H1 (cell line): ENCODE measurements at regions not wholly inside any gene's neighbourhood (a gene's known extent, or its start where the extent isn't known, plus 50 kb on each side); places are given as distances from the start of the nearest gene placed in this dataset.

Experiments
- CTCF ChIA-PET: fragments of 300-600 bp; sonication (Branson Sonifier 250); formaldehyde crosslinking; loops from one replicate; lab custom pipeline; 2021; ENCODE audit not compliant: partially characterized antibody; lab: Charles Lee
- POLR2A ChIA-PET: fragments of 300-600 bp; sonication (Branson Sonifier 250); formaldehyde crosslinking; loops from one replicate; lab custom pipeline; 2021; ENCODE audit warnings: inconsistent platforms; ENCODE audit not compliant: partially characterized antibody; lab: Charles Lee
- DNase-seq, 2 experiments: peaks; one replicate each; pipeline versions ENCODE4 v3.0.0 to v3.0.0-alpha.2; 2010 to 2022; ENCODE audit warnings: low spot score in 2 of 2, low read depth in 1 of 2, mixed read lengths in 1 of 2
- FAIRE-seq: peaks from 2 replicates; lab custom pipeline; 2011; peaks lifted over from hg19 to GRCh38; lab: Jason Lieb, UNC
- H2AFZ ChIP-seq: 2 replicates; pipeline ENCODE4 v1.8.1; 2012; ENCODE audit warnings: low read length, inconsistent platforms
- H2AK5ac ChIP-seq: 2 replicates; pipeline ENCODE4 v1.6.1; 2013; ENCODE audit warnings: low read depth, low read length
- H2BK120ac ChIP-seq: replicated peaks from 2 replicates; pipeline ENCODE3; 2013; ENCODE audit warnings: low read depth, low read length, inconsistent platforms
- H2BK12ac ChIP-seq: 2 replicates; pipeline ENCODE4 v1.6.1; 2013; ENCODE audit warnings: low read depth, low read length
- H2BK15ac ChIP-seq: 2 replicates; pipeline ENCODE4 v1.6.1; 2013; ENCODE audit warnings: low read length
- H2BK20ac ChIP-seq: 2 replicates; pipeline ENCODE4 v1.6.1; 2013; ENCODE audit warnings: low read length
- H2BK5ac ChIP-seq: 2 replicates; pipeline ENCODE4 v1.6.1; 2013; ENCODE audit warnings: low read depth, low read length
- H3K14ac ChIP-seq: 2 replicates; pipeline ENCODE4 v1.6.1; 2013; ENCODE audit warnings: inconsistent platforms; ENCODE audit not compliant: insufficient read length
- H3K18ac ChIP-seq: 2 replicates; pipeline ENCODE4 v1.6.1; 2013; ENCODE audit warnings: low read length; ENCODE audit errors: extremely low read depth
- H3K23ac ChIP-seq: 2 replicates; pipeline ENCODE4 v1.6.1; 2013; ENCODE audit warnings: inconsistent platforms; ENCODE audit not compliant: insufficient read length
- H3K23me2 ChIP-seq: 2 replicates; pipeline ENCODE4 v1.6.1; 2013; ENCODE audit warnings: low read depth, low read length
- H3K27ac ChIP-seq: 2 replicates; pipeline ENCODE4 v1.6.1; 2011; ENCODE audit warnings: low read depth, low read length, inconsistent platforms
- H3K27me3 ChIP-seq, 4 experiments: replicated peaks in 1 of 4; 1 replicate in 1 of 4; 2 replicates in 3 of 4; pipeline versions ENCODE4 v1.6.1 to v1.8.1; 2011 to 2013; ENCODE audit warnings: low read length in 3 of 4, mild to moderate bottlenecking in 3 of 4, inconsistent platforms in 2 of 4, mixed read lengths in 2 of 4, moderate library complexity in 1 of 4; ENCODE audit not compliant: control insufficient read depth in 3 of 4, insufficient read depth in 3 of 4; ENCODE audit errors: extremely low read depth in 1 of 4
- H3K36me3 ChIP-seq, 4 experiments: 2 replicates each; pipeline versions ENCODE4 v1.6.1 to v1.8.1; 2011 to 2013; ENCODE audit warnings: mild to moderate bottlenecking in 4 of 4, low read length in 3 of 4, moderate library complexity in 2 of 4, control low read depth in 1 of 4, inconsistent platforms in 1 of 4; ENCODE audit not compliant: insufficient read depth in 4 of 4, control insufficient read depth in 2 of 4
- H3K4ac ChIP-seq: replicated peaks from 2 replicates; pipeline ENCODE3; 2013; ENCODE audit warnings: low read length, low read depth, mixed read lengths, inconsistent platforms; ENCODE audit not compliant: insufficient read length
- H3K4me1 ChIP-seq, 4 experiments: replicated peaks in 1 of 4; 1 replicate in 1 of 4; 2 replicates in 3 of 4; pipeline versions ENCODE4 v1.6.1 to v1.8.1; 2011 to 2013; ENCODE audit warnings: low read length in 3 of 4, inconsistent platforms in 2 of 4, mixed read lengths in 1 of 4; ENCODE audit not compliant: insufficient read depth in 4 of 4, control insufficient read depth in 3 of 4
- H3K4me2 ChIP-seq, 2 experiments: 2 replicates each; pipeline versions ENCODE4 v1.6.1 to v1.8.1; 2011 to 2013; ENCODE audit warnings: low read depth in 2 of 2, low read length in 2 of 2, control low read depth in 1 of 2, inconsistent platforms in 1 of 2, mild to moderate bottlenecking in 1 of 2; ENCODE audit not compliant: insufficient read depth in 1 of 2
- H3K4me3 ChIP-seq, 4 experiments: fragments of 200-600, 300-600 bp in 1 of 4; sonication (generic), shearing (Covaris generic), sonication (Bioruptor Twin) in 1 of 4; 2 replicates each; pipeline versions ENCODE4 v1.5.1 to v1.8.1; 2011 to 2016; ENCODE audit warnings: low read length in 4 of 4, low read depth in 3 of 4, control low read depth in 2 of 4, inconsistent platforms in 2 of 4, mild to moderate bottlenecking in 2 of 4, mixed read lengths in 1 of 4, moderate library complexity in 1 of 4; ENCODE audit not compliant: insufficient read depth in 2 of 4; ENCODE audit errors: extremely low read depth in 1 of 4
- H3K56ac ChIP-seq: replicated peaks from 2 replicates; pipeline ENCODE3; 2013; ENCODE audit warnings: low read depth, mild to moderate bottlenecking, mixed read lengths, low read length, inconsistent platforms; ENCODE audit not compliant: insufficient read length
- H3K79me1 ChIP-seq: 2 replicates; pipeline ENCODE4 v1.6.1; 2013; ENCODE audit warnings: low read depth, low read length, control low read depth
- H3K79me2 ChIP-seq, 2 experiments: 2 replicates each; pipeline versions ENCODE4 v1.6.1 to v1.8.1; 2012 to 2013; ENCODE audit warnings: low read length in 2 of 2, mild to moderate bottlenecking in 2 of 2, inconsistent platforms in 1 of 2; ENCODE audit not compliant: insufficient read depth in 2 of 2, control insufficient read depth in 1 of 2
- H3K9ac ChIP-seq, 4 experiments: replicated peaks in 1 of 4; 1 replicate in 1 of 4; 2 replicates in 3 of 4; pipeline versions ENCODE4 v1.6.1 to v1.8.1; 2011 to 2013; ENCODE audit warnings: low read depth in 3 of 4, low read length in 3 of 4, control low read depth in 2 of 4, mild to moderate bottlenecking in 2 of 4, moderate library complexity in 2 of 4, inconsistent platforms in 1 of 4; ENCODE audit errors: extremely low read depth in 1 of 4
- H3K9me3 ChIP-seq, 2 experiments: 2 replicates each; pipeline versions ENCODE4 v1.6.1 to v1.8.1; 2012 to 2013; ENCODE audit warnings: mild to moderate bottlenecking in 2 of 2, moderate library complexity in 2 of 2, control low read depth in 1 of 2, inconsistent platforms in 1 of 2, low read depth in 1 of 2, low read length in 1 of 2, mixed read lengths in 1 of 2; ENCODE audit not compliant: insufficient read depth in 2 of 2
- H4K20me1 ChIP-seq, 2 experiments: replicated peaks in 1 of 2; 2 replicates each; pipeline versions ENCODE3 to v1.8.1; 2011 to 2013; ENCODE audit warnings: inconsistent platforms in 2 of 2, low read length in 2 of 2, mild to moderate bottlenecking in 1 of 2; ENCODE audit not compliant: insufficient read depth in 2 of 2, control insufficient read depth in 1 of 2
- H4K5ac ChIP-seq: 2 replicates; pipeline ENCODE4 v1.6.1; 2013; ENCODE audit warnings: low read length, low read depth, mixed read lengths, inconsistent platforms; ENCODE audit not compliant: insufficient read length
- H4K8ac ChIP-seq: 2 replicates; pipeline ENCODE4 v1.8.0; 2013; ENCODE audit warnings: mild to moderate bottlenecking, moderate library complexity, low read length, inconsistent platforms; ENCODE audit not compliant: insufficient read depth; ENCODE audit errors: extremely low read depth
- H4K91ac ChIP-seq: replicated peaks from 2 replicates; pipeline ENCODE3; 2013; ENCODE audit warnings: low read length, mixed read lengths, inconsistent platforms; ENCODE audit not compliant: insufficient read length
- BACH1 ChIP-seq: IDR thresholded peaks from 2 replicates; pipeline ENCODE4 v1.6.1; 2012; ENCODE audit warnings: low read length, improper control_type of control experiment
- BCL11A ChIP-seq, 2 experiments: IDR thresholded peaks; one replicate each; pipeline ENCODE4 v1.6.1; 2011; ENCODE audit warnings: low read depth in 2 of 2, low read length in 2 of 2, mild to moderate bottlenecking in 2 of 2
- CEBPB ChIP-seq: IDR thresholded peaks from 2 replicates; pipeline ENCODE4 v1.6.1; 2012; ENCODE audit warnings: low read depth, low read length
- CHD1 ChIP-seq: IDR thresholded peaks from 2 replicates; pipeline ENCODE4 v1.6.1; 2012; ENCODE audit warnings: low read depth, low read length, improper control_type of control experiment
- POU5F1 ChIP-seq: IDR thresholded peaks from 2 replicates; pipeline ENCODE4 v1.6.1; 2011; ENCODE audit warnings: low read depth, mild to moderate bottlenecking, low read length, moderate library complexity
- RXRA ChIP-seq: IDR thresholded peaks from 2 replicates; pipeline ENCODE4 v1.6.1; 2011; ENCODE audit warnings: low read depth, mild to moderate bottlenecking, low read length, moderate library complexity; ENCODE audit not compliant: insufficient read depth
- WGBS, 2 experiments: shearing (Covaris generic) in 1 of 2; methylation state at CpG; one replicate each; pipeline versions ENCODE4 v1.1.6 to v1.1.7; 2013 to 2015; ENCODE audit warnings: low lambda C conversion rate in 2 of 2, mixed read lengths in 2 of 2, inconsistent platforms in 1 of 2, low coverage in 1 of 2, missing lambda C conversion rate in 1 of 2; ENCODE audit not compliant: insufficient replicate concordance in 2 of 2, insufficient coverage in 1 of 2, insufficient read length in 1 of 2; ENCODE audit errors: extremely low coverage in 1 of 2, missing lambda C conversion rate in 1 of 2; 5-methylcytosine and 5-hydroxymethylcytosine counted together

DNA sequence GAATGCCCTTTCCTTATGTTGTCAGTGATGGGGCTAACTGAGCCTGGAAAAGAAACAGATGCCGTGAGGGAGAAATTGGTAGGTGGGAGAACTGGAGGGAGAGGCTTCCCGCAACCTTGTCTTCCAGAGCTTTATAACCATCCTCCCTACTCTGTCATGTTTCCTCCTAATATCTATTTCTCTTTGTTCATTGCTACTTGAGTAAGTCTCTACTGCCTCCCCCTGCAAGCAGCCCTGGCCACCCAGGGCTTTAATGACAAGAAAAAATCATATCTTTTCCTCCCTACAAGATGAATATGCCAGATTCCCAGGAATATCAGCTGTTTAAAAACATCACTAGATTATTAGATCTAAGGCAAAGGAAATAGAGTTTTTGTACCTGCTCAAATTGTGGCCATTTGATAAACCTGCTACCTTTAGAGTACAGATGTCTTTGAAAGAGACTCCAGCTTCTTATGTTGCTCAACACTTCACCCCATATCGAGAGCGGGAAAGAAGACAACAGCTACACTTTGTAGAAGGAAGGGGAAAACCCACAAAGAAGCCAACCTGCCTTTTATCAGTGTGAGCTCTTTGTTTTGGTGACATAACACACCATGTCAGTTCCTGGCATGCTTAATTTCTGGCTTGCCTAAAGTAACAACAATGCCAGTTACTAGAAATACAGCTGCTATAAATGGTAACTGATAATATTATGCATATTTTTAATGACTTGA lies 186.6 kb upstream of the LEF1 start:
- peak; percentile 24 for FAIRE-seq
- no peaks in the 10 kb centered on the region; a peak in 1 of 8 replicates for H3K36me3 ChIP-seq
- H4K8ac ChIP-seq, result no peak overlapping the region
- H2AFZ ChIP-seq, result 0 out of 2 replicates have a peak overlapping the region, but pooled peaks have one; percentile 55
- H3K14ac ChIP-seq, result no peak overlapping the region
- H3K9ac ChIP-seq, result no peak overlapping the region
- peaks cover 0 to 8% (median 2%) of the 10 kb centered on the region in 4 experiments; a peak in 2 of 7 replicates for H3K4me1 ChIP-seq
- no peak for DNase-seq
- H2BK15ac ChIP-seq, result no peak overlapping the region
- H2BK5ac ChIP-seq, result no peak overlapping the region
- no peaks in the 10 kb centered on the region for H3K79me1 ChIP-seq
- 78% methylated on average over 4 of the region's 4 CpGs; no CpG with 5 or more reads in 1 of the 2 experiments for WGBS, 2 experiments
- no peak overlapping the region for H3K4ac ChIP-seq
- no peak overlapping the region for H4K91ac ChIP-seq
- H4K5ac ChIP-seq, result no peak overlapping the region
- no peak overlapping the region for H2AK5ac ChIP-seq
- no peak overlapping the region for H2BK20ac ChIP-seq
- no peaks in the 10 kb centered on the region for H4K20me1 ChIP-seq
- H3K23me2 ChIP-seq, result no peaks in the 10 kb centered on the region
- H3K9me3 ChIP-seq, result no peaks in the 10 kb centered on the region
- peak overlapping the region in 1 of 2 experiments; percentile 26; a peak in 1 of 4 replicates for H3K4me2 ChIP-seq
- no peaks in the 10 kb centered on the region for H3K79me2 ChIP-seq
- no peak overlapping the region for H3K4me3 ChIP-seq
- H3K27ac ChIP-seq, result no peak overlapping the region
- H2BK12ac ChIP-seq, result no peak overlapping the region
- no peak overlapping the region for H3K23ac ChIP-seq
- ChIA-PET POLR2A (no interaction called here), CTCF (interaction anchor here (0.6 to 1.8 kb wide), 4 partner anchors 13 to 618 kb away, joined by 3 to 4 read pairs (median 3); partner anchors contain the start of gene LEF1)
- H2BK120ac ChIP-seq, result no peak overlapping the region
- H3K27me3 ChIP-seq, result no peaks in the 10 kb centered on the region
- H3K18ac ChIP-seq, result no peak overlapping the region
- no peak overlapping the region for H3K56ac ChIP-seq
- no peak for TF ChIP-seq BACH1
- TF ChIP-seq CEBPB, result peak; percentile 57; the same call in 1 of the 2 replicates
- no peak for TF ChIP-seq POU5F1
- no peak for TF ChIP-seq CHD1
- no peak for TF ChIP-seq BCL11A (IDR thresholded peaks at IDR 0.05; ENCODE audit: low read depth in 2 of 2, low read length in 2 of 2)
- no peak for TF ChIP-seq RXRA
